Esophagus squamous epithelium (tissue), 4 donors: ENCODE measurements at regions not wholly inside any gene's neighbourhood (a gene's known extent, or its start where the extent isn't known, plus 50 kb on each side); places are given as distances from the start of the nearest gene placed in this dataset.

Source experiments
- POLR2A ChIP-seq, 4 donors: fragments of 450-650 bp; IDR thresholded peaks; one replicate each; pipeline ENCODE4 v1.6.1; 2017; ENCODE audit warnings: antibody characterized with exemption in 4 of 4, mild to moderate bottlenecking in 4 of 4, moderate library complexity in 3 of 4
- TF ChIP-seq, protein P1 (sequence below), 6 experiments: fragments of 450-650 bp in 4 of 6; fragments of 200-600 bp in 2 of 6; sonication (generic) in 2 of 6; IDR thresholded peaks; one replicate each; pipeline ENCODE4 v1.5.1; 2016 to 2019; ENCODE audit warnings: antibody characterized with exemption in 6 of 6, mild to moderate bottlenecking in 4 of 6, moderate library complexity in 4 of 6

DNA sequence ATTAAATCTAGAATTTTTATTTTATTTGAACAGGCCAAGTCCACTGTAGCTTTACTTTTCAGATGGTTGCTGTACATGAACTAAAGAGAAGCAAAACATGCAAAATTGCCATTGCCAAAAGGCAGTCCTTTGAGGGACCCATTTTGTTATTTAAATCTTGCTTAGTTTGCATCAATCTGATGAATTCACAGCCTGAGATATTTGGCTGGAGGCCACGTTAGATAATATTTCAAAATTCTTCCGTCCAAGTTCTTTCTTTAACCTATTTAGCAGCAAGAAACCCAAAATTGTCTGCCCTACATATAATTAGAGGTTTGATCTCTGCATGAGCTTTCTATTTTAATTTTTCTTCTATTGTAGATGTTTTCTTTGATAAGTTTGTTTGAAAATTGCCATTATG is 1706.9 kb upstream of the RAG2 start:
- TF ChIP-seq, protein P1, sequence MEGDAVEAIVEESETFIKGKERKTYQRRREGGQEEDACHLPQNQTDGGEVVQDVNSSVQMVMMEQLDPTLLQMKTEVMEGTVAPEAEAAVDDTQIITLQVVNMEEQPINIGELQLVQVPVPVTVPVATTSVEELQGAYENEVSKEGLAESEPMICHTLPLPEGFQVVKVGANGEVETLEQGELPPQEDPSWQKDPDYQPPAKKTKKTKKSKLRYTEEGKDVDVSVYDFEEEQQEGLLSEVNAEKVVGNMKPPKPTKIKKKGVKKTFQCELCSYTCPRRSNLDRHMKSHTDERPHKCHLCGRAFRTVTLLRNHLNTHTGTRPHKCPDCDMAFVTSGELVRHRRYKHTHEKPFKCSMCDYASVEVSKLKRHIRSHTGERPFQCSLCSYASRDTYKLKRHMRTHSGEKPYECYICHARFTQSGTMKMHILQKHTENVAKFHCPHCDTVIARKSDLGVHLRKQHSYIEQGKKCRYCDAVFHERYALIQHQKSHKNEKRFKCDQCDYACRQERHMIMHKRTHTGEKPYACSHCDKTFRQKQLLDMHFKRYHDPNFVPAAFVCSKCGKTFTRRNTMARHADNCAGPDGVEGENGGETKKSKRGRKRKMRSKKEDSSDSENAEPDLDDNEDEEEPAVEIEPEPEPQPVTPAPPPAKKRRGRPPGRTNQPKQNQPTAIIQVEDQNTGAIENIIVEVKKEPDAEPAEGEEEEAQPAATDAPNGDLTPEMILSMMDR (IDR thresholded peaks at IDR 0.05), result no peak
- TF ChIP-seq POLR2A (IDR thresholded peaks at IDR 0.05), result no peak
